Esophagus squamous epithelium (tissue), 5 donors: ENCODE measurements at regions not wholly inside any gene's neighbourhood (a gene's known extent, or its start where the extent isn't known, plus 50 kb on each side); places are given as distances from the start of the nearest gene placed in this dataset.

Experiments
- DNase-seq: peaks from one replicate; lab custom pipeline; 2025; lab: John Stamatoyannopoulos, UW
- H3K27ac ChIP-seq, 4 donors: fragments of 200-600 bp; sonication (generic); one replicate each; pipeline ENCODE4 v1.5.1; 2016 to 2019; ENCODE audit warnings: mild to moderate bottlenecking in 1 of 4
- H3K27me3 ChIP-seq, 4 donors: fragments of 200-600 bp; sonication (generic); 1 replicate in 3 of 4; 2 replicates in 1 of 4; pipeline versions ENCODE4 v1.5.1 to v1.6.0; 2017 to 2021; ENCODE audit warnings: antibody characterized with exemption in 1 of 4
- H3K36me3 ChIP-seq, 3 donors: fragments of 200-600 bp; sonication (generic); one replicate each; pipeline ENCODE4 v1.5.1; 2016 to 2019
- H3K4me1 ChIP-seq, 3 donors: fragments of 200-600 bp; sonication (generic); one replicate each; pipeline ENCODE4 v1.5.1; 2017 to 2019
- H3K4me3 ChIP-seq, 4 donors: fragments of 200-600 bp; sonication (generic); 1 replicate in 3 of 4; 2 replicates in 1 of 4; pipeline ENCODE4 v1.5.1; 2016 to 2019; ENCODE audit warnings: mild to moderate bottlenecking in 2 of 4, moderate library complexity in 1 of 4
- H3K9me3 ChIP-seq, 3 donors: fragments of 200-600 bp; sonication (generic); one replicate each; pipeline ENCODE4 v1.5.1; 2016 to 2019
- POLR2A ChIP-seq, 4 donors: fragments of 450-650 bp; IDR thresholded peaks; one replicate each; pipeline ENCODE4 v1.6.1; 2017; ENCODE audit warnings: antibody characterized with exemption in 4 of 4, mild to moderate bottlenecking in 4 of 4, moderate library complexity in 3 of 4
- WGBS, 2 donors: methylation state at CpG; one replicate each; pipeline ENCODE4 v1.1.5; 2018; 5-methylcytosine and 5-hydroxymethylcytosine counted together
- intact Hi-C: fragments of 100-400 bp; cut with DNase I; formaldehyde crosslinking; loops from one replicate; pipeline ENCODE4 v1.15.0; 2022
- TF ChIP-seq, protein P1 (sequence below), 6 experiments: fragments of 450-650 bp in 4 of 6; fragments of 200-600 bp in 2 of 6; sonication (generic) in 2 of 6; IDR thresholded peaks; one replicate each; pipeline ENCODE4 v1.5.1; 2016 to 2019; ENCODE audit warnings: antibody characterized with exemption in 6 of 6, mild to moderate bottlenecking in 4 of 6, moderate library complexity in 4 of 6
- donor health status: DM: yes; HTN: yes; CAD: no.

DNA sequence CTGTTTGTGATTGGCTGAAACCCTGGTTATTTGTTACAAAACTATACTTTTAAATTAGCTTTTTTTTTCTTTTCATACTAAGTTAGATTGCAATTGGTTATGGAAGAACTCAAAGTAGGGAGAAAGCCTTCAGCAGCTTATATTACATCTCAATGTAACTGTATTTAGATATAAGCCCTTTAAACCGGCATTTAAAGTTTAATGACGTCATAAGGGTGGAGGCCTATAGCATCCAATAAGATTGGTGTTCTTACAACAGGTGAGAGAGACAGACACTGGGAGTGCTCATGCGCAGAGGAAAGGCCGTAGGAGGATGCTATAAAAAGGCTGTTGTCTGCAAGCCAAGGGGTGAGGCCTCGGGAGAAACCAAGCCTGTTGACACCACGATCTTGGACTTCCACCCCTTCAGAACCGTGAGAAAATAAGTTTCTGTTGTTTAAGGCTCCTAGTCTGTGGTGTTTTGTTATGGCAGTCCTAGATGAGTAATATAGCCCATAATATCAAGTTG lies 1198.8 kb upstream of the SPRY2 start:
- no peaks in the 10 kb centered on the region for H3K9me3 ChIP-seq
- H3K4me3 ChIP-seq, result no peak overlapping the region
- H3K36me3 ChIP-seq, result no peaks in the 10 kb centered on the region
- H3K4me1 ChIP-seq, result no peaks in the 10 kb centered on the region
- 68 to 71% methylated on average over 7 of the region's 7 CpGs for WGBS, 2 donors
- H3K27me3 ChIP-seq, result no peaks in the 10 kb centered on the region
- TF ChIP-seq POLR2A (IDR thresholded peaks at IDR 0.05), result no peak
- TF ChIP-seq, protein P1, sequence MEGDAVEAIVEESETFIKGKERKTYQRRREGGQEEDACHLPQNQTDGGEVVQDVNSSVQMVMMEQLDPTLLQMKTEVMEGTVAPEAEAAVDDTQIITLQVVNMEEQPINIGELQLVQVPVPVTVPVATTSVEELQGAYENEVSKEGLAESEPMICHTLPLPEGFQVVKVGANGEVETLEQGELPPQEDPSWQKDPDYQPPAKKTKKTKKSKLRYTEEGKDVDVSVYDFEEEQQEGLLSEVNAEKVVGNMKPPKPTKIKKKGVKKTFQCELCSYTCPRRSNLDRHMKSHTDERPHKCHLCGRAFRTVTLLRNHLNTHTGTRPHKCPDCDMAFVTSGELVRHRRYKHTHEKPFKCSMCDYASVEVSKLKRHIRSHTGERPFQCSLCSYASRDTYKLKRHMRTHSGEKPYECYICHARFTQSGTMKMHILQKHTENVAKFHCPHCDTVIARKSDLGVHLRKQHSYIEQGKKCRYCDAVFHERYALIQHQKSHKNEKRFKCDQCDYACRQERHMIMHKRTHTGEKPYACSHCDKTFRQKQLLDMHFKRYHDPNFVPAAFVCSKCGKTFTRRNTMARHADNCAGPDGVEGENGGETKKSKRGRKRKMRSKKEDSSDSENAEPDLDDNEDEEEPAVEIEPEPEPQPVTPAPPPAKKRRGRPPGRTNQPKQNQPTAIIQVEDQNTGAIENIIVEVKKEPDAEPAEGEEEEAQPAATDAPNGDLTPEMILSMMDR (IDR thresholded peaks at IDR 0.05), result no peak
- intact Hi-C loops, result no loop called here
- DNase-seq, result no peak
- H3K27ac ChIP-seq, result no peak overlapping the region

DNA sequence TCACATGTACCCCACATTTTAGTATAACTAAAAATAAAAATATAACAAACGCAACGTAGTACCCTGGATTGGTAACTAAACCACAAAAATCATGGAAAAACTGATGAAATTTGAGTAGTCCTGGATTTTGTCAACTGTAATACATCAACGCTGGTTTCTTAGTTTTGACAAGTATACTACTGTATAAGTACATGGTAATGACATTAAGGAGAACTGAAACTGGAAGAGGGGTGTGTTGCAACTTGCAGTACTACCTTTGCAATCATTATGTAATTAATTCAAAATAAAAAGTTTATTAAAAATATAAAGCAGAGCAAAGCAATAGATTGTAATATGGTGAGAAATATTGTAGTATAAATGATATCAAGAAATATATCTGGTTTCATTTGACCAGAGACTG lies 1158.0 kb upstream of the SPRY2 start:
- Histone ChIP-seq H3K9me3 (no peaks in the 10 kb centered on the region), H3K4me1 (no peaks in the 10 kb centered on the region), H3K27me3 (no peaks in the 10 kb centered on the region), H3K27ac (no peak overlapping the region), H3K36me3 (no peaks in the 10 kb centered on the region), H3K4me3 (no peak overlapping the region)
- TF ChIP-seq, protein P1 (IDR thresholded peaks at IDR 0.05), result no peak
- TF ChIP-seq POLR2A (IDR thresholded peaks at IDR 0.05), result no peak
- DNase-seq, result no peak
- intact Hi-C loops, result no loop called here
- WGBS, 2 donors, result 71 to 83% methylated on average over 3 of the region's 3 CpGs

DNA sequence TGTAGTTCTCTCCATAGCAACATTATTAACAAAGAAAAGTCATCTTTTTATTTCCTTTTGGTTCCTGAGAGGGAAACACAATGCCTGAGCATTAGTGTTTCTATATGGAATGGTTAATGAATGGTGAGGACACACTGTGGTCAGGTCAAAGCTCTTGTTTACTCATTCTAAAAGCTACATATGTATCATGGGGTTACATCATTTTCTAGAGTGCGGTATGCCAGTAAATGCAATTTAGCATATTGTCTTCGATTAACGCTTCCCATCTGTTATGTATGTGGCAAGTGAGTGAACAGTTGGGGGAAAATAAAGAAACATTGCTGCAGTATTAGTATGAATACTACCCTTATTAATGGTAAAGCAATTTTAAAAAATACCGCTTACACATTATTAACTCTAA lies 1152.2 kb upstream of the SPRY2 start:
- 73 to 87% methylated on average over 4 of the region's 4 CpGs for WGBS, 2 donors
- intact Hi-C loops, result no loop called here

DNA sequence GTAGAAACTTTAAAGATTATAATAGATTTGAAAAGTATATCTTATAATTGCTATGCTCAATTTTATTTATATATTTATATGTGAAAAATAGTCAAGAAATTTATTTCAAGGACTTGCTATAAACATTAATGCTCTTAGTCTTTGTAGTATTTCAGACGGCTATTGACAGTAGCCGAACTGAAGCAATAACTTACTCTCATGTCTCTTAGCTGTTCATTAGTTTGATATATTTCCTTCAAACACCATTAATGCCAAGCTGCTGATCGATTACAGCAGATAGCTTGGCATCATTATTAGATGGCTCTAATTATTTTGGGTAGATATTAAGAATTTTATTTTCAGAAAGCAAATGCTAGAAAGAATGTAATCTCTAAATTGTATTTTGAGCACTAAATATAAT lies 1151.5 kb upstream of the SPRY2 start:
- no peak for DNase-seq
- Histone ChIP-seq H3K4me3 (no peak overlapping the region), H3K36me3 (no peaks in the 10 kb centered on the region), H3K27ac (no peak overlapping the region), H3K27me3 (no peaks in the 10 kb centered on the region), H3K4me1 (no peaks in the 10 kb centered on the region), H3K9me3 (no peaks in the 10 kb centered on the region)
- intact Hi-C loops, result no loop called here
- 69 to 77% methylated on average over 3 of the region's 3 CpGs for WGBS, 2 donors
- TF ChIP-seq, protein P1 (IDR thresholded peaks at IDR 0.05), result no peak
- TF ChIP-seq POLR2A (IDR thresholded peaks at IDR 0.05), result no peak

More for the DNA sequence above, 1152.2 kb upstream of the SPRY2 start:
- H3K4me3 ChIP-seq, result no peak overlapping the region
- no peaks in the 10 kb centered on the region for H3K4me1 ChIP-seq
- no peaks in the 10 kb centered on the region for H3K36me3 ChIP-seq
- H3K27ac ChIP-seq, result no peak overlapping the region
- H3K27me3 ChIP-seq, result no peaks in the 10 kb centered on the region
- TF ChIP-seq POLR2A (IDR thresholded peaks at IDR 0.05), result no peak
- TF ChIP-seq, protein P1 (IDR thresholded peaks at IDR 0.05), result no peak
- no peaks in the 10 kb centered on the region for H3K9me3 ChIP-seq
- DNase-seq, result no peak

DNA sequence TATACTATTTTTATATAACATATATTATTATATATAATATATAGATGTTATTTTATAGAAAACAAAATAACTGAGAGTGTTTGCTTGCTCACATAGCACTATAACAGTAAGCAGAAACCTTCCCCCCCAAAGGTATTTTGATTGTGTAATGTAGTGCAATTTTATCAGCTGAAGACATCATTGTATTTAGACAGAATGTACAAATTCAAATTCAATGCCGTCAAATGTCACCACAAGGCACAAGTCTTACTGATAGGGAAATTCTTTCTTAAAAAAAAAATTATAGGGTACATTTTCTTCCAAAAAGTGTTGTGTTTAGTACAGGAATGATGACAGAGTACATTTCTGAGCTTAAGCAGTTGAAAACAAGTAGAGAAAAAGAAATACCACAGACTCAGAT lies 1147.1 kb upstream of the SPRY2 start:
- H3K4me3 ChIP-seq, result no peak overlapping the region
- no peaks in the 10 kb centered on the region for H3K27me3 ChIP-seq
- H3K36me3 ChIP-seq, result no peaks in the 10 kb centered on the region
- no peak for TF ChIP-seq POLR2A (IDR thresholded peaks at IDR 0.05)
- TF ChIP-seq, protein P1 (IDR thresholded peaks at IDR 0.05), result no peak
- no peaks in the 10 kb centered on the region for H3K9me3 ChIP-seq
- no peak overlapping the region for H3K27ac ChIP-seq
- intact Hi-C loops, result no loop called here
- WGBS, 2 donors, result 95 to 100% methylated on average over 1 of the region's 1 CpG
- no peak for DNase-seq
- H3K4me1 ChIP-seq, result no peaks in the 10 kb centered on the region
